ENCODE measurements at regions not wholly inside any gene's neighbourhood (a gene's known extent, or its start where the extent isn't known, plus 50 kb on each side); places are given as distances from the start of the nearest gene placed in this dataset.
A peak's percentile ranks its signal among the peaks of the same experiment; 100 is the strongest.

DNA sequence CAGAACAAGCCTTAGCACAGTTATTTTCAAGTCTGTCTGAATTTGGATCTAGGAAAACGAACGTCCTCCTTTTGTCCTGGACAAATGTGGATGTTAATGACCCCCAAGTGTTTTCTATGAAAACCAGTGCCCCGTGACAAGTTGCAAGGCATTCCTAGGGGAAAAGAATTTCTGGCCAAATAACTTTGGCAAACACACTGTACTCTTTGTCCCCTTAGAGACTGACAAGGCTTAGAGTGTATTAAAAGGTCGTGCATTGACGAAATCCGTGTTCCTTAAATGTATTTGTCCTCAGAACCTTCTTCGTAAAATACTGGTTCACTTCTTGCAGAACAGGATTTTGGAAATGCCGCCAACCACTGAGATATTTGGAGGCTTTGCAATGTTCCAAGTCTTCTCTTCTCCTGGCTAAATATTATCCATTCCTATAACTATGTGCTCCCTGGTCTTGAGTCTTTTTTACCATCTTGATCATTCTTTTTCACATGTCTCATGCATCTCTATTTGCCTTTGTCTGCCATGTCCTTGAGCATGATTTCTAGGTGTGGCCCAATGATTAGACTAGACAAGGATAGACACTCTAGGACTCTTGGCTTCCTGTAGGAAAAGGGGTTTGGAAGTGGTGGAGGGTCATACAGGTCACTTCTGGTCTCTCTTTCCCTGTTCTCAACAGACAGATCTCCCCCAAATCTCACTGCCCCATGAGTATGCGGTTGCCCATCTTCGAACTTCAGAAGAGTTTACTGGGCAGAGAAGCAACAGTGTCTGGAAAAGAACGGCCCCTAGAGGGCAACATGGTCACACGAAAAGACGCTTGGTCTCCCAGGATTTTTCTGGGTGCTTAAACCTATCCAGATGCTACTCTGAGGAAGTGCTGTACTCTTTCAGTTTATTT lies 117.5 kb downstream of the EDEM1 start:
- peak in 1 of 2 experiments; percentile 26 for DNase-seq

DNA sequence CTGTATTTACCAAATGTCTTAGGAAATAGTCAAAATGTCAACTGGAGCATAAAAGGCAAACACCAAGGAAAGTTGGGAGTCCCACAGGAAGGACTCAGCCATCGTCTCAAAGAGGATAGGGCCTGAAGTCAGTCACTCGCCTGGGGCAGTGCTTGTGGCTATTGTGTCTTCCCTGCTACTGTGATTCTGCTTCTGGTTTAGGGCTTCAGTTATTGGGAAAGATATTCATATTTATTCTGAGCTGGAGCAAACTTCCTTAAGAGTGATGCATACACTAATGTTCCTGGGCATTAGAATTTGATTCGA lies 118.1 kb downstream of the EDEM1 start:
- no peak for DNase-seq

DNA sequence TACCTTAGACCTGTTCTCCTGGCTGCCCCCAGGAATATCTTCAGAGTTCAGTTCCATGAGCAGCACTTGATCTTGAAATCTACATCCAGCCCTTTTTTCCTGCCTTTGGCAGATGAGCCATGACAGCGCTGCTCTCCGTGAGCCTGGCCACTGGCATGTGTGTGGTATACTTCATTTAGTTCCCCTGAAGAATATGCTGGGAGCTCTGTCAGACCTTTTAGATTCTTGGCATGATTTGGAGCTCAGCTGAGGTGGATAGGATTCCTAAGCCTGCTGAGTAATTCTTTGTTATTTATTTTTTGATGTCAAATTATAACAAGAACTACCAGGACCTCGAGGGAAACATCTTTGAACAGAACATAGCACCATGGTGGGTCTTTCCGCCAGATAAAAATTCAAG lies 121.7 kb downstream of the EDEM1 start:
- no peak for DNase-seq

DNA sequence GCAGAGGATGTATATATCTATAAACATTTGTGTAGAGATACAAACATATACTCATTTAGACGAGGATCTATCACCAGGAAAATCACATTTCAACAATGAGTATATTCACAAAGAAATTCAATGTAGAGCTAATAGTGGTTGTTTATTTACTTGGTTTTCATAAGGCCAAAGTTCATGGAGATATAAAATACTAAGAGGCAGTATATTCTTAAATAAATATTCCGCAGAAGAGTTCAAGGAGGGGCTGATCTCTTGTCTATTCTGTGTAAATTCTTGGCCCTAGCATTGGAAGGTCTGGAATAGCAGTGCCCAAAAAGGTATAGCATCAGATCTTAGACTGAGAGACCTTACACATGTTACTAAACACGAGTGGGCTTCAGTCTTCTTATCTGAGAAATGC lies 122.1 kb downstream of the EDEM1 start:
- no peak for DNase-seq

DNA sequence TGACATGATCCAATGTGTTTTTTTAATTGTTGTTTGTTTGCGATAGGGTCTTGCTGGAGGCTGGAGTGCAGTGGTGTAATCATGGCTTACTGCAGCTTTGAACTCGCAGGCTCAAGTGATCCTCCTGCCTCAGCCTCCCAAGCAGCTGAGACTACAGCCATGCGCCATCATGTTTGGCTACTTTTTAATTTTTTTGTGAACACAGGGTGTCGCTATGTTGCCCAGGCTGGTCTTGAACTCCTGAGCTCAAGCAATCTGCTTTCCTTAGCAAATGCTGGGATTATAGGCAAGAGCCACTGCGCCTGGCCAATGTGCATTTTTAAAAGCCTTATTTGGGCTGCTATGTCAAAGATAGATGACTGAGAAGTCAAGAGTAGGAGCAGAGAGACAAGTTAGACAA lies 123.0 kb downstream of the EDEM1 start:
- no peak for DNase-seq

DNA sequence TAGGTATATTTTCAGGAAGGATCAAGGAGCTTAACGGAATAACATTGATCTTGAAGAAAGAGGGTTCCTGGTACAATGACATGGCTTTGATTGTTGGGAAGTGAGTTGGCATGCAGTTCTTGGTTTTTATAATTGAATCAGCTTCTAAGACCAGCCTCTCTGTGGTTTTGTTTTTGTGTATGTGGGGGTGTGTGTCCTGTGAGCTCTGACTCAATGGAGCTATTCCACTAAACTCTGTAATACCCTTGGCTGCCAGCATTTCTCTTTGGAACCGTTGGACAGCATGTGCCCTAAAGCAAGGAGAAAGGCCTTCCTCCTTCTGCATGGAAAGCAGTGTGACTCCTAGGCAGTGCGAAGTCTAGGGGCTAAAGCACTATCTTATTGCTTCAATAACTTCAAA lies 124.8 kb downstream of the EDEM1 start:
- no peak for DNase-seq

DNA sequence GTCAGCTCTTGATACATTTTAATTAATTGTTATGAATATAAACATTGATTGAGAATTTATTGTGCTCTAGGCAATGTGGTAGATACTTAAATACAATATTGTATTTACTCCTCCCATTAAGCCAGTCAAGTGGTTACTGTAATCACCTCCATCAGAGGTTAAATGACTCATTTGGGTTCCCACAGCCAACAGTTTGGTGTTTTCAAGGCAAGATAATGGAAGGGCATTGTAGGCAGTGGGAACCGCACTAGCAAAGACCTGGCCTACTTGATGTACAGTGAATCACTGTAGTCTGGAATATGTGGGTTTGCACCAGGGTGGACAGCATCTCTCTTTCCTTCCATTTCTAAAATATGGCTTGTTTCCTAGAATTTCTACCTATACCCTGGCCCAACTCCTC lies 127.4 kb downstream of the EDEM1 start:
- no peak for DNase-seq

DNA sequence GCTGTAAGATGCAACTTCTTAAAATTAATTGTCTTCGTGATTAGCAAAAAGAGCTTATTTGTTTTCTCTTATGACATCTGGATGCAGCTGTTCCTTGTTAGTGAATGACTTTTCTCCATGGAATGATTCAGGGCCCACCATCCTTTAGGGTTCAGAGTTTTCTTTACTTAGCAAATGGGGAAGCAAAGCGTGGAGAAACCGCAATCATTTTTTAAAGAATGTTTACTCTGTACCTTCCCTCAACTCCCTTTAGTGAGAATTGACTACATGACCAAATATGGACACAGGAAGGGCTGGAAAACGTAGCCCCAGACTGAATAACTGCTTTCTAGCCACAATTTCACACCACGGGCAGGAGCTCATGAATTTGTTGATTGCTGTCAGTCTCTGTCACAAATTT lies 130.1 kb downstream of the EDEM1 start:
- no peak for DNase-seq

DNA sequence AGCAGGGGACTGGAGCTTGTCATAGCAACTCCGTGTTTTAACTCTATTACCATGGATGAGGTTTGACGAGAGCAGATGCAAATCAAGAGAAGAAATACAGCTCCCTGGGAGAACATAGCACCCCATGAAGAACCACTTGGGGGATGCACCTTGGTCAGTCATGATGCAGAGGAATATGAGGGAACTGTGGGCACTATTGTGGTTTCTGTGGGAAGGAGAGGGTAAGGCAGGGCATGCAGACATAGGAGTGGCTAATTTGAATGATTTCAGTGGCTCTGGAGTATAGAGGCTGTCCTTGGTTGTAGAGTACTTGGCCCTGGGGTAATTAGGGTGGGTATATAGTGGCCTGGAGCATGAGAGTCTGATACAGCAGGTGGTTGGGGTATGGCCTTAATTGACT lies 131.9 kb downstream of the EDEM1 start:
- no peak for DNase-seq

DNA sequence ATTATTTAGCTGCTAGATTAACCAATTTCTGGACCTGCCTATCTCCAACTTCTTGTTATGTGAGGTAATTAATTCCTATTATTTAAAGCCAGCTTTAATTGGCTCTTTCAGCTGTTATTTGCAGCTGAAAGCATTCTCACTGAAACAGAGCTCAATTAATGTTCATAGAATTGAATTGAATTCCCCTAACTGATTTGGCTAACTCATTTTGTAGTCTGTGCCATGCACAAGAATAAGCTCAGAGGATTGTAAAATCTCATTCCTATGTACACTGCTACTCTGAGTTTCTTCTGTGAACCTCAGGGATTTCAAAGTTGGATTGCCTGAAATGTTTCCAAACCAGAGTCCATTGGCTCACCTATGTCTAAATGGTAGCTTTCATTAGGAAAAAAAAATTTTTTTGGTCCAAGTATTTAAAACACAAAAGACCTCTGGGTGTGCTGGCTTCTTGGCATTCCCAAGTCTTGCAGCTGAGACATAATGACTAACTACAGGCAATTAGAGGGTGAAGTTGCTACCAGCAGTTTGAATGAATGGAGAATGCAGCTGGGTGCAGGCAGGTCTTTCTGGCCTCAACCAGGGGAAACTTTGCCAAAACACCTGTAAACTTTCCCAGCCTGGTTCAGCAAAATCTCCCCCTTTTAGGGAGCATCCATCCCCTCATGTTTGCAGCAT lies 134.3 kb downstream of the EDEM1 start:
- no peak for DNase-seq

DNA sequence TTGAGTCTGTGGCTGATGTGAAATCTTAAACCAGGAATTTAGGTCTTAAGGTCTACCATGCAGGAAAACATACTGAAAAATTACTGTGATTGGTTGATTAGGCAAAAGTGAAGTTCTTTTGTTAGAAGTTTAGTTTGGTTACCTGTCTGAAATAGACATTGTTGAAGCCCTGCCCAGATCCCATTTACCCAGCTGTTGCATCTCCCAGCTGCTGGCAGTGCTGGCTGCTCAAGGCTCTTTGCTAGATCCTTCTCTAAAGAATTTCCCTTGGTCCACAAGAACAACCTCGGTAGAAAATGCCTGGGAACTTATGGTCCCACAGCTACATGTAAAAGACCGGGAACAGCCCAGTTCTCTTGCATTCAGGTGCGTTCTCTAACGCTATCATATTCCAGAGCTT lies 137.3 kb downstream of the EDEM1 start:
- no peak for DNase-seq

DNA sequence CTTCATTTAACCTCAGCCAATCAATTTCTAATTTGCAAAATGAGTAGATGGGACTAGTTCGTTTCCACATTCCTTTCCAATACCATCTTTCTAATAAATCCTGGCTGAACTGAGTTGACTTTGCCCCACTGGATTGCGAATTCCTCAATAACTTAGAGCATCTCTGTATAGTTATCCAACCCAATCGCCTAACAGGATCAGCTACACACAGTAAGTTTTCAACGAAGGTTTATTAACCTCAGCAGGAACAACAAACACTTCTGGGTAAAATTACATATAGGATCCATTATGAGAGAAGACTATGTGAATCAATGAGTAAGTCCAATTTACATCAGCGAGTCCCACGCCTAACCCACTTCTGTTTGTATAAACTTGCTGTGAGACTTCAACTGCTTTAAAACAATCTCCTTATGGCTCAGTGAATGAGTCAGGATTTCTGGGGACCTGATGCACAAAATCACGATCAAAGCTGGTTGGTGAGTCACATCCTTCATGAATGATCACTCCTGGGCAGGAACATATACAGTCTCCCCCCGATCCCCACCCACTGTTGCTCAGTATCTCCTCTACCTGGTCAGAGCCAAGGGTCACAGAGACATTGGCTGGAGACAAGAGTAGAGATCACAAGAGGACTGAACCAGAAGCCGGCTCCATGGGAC lies 142.8 kb downstream of the EDEM1 start:
- DNase-seq, result no peak

DNA sequence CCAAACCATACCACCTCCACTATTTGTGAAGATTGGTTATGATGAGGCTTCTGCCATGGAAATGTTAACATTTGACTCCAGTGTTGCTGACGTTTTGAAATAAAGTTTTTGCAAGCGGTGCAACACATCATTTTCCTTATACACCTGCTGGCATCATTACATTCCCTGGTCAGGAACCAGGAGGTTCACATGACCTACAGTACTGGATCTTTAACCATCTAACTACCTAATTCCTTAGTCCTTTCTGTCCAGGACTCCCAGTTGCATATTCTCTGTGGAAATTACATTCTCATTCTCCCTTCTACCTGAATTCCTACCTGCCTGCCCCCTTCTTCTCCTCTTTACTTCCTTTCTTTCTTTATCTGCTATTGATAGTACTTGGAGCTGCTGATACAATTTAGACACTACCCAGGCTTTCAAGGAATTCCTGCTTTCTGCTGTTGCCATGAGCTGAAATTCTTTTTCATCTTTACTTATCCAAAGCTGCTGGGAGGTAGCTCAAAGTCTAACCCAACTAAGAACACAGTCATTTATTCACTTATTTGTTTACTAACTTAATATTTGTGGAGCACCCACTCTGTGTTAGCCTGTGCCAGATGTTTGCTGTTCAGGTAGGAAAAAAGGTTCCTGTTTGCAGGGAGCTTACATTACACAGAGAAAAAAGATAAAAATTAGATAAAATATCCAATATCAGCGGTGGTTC lies 144.2 kb downstream of the EDEM1 start:
- no peak for DNase-seq

DNA sequence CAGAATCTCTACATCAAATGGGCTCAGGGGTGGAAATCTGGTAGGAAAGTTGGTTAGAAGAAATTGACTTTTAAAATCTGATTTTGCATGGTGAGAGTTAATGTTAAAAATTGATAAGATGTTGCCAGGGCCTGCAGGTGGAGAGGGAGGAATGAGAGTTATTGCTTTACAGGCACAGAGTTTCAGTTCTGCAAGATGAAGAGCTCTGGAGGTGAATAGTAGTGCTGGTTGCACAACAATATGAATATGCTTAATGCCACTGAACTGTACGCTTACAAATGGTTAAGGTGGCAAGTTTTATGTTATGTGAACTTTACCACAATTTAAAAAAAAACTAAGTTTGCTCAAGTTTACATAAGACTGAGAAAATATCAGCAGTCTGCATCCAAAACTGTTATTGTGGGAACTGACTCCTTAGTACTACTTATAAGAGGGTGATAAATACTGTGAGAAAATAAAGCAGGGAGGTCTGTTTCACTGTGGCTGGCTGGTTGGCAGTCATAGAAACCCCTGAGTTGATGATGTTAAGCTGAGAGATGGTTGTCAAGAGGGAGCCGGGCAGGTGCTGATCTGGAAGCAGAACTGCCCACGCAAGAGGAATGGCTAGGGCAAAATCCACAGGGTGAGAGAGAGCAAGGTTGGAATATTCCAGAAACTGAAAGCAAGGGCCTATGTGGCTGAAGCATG lies 144.9 kb downstream of the EDEM1 start:
- DNase-seq, result no peak

DNA sequence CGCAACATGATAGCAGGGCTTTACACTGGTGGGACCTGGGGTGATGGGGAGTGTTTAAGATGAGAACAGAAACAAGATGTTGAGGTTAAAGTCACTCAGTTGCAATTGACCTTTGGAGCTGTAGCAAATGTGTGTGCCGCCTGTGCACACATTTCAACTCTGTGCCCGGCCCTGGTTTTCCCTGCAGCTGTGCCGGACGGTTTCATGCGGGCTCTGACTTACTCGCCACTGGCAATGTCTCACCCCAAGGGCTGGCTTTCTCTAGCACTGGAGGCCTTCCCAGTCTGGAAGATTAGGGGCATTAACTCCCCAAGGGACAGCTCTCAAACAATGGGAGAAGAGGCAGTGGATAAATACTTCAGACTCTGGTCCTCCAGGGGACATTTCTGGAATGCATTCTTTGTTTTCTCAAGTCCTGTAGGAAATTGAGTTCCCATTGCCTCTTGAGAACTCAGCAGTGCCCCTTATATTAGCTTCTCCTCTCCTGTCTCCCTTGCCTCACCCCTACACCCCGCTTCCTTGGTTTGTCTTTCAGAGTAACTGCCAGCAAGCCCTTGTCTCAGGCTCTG lies 152.5 kb downstream of the EDEM1 start:
- no peak for DNase-seq

DNA sequence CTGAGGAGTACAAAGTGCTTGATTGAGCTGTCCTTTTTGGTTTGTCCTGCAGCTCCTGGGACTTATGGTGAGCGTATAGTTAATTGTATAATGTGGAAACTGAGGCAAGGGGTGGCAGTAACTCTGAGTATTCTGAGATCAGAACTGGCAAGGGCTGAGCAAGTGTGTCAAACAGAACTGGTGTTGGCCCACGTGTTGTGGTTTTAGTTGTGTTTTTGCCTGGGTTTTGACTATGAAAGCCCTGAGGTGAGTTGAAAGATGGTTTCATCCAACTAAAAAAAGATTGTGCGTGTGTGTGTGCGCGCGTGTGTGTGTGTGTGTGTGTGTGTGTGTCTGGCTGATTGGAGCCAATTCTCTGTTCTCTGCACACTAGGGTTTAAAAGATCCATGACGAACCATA lies 154.1 kb downstream of the EDEM1 start:
- DNase-seq, result no peak

DNA sequence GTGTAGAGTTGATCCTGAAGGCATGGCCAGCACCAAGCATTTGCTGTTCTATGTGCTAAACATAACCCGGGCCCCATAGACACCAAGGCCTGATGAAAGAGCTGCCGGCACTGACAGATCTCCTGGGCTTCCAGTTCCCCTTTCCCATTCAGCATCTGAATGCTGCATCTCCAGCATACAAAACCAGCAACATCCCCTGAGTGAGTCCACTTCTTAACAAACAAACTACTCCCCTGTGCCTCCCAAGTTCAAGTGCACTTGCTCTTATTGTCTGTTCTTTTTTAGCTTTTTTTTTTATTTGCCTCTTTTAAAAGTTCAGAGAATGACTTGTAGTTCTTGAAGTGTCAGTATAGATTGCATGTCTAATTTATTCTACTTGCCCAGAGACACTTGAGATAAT lies 156.0 kb downstream of the EDEM1 start:
- DNase-seq, result no peak

DNA sequence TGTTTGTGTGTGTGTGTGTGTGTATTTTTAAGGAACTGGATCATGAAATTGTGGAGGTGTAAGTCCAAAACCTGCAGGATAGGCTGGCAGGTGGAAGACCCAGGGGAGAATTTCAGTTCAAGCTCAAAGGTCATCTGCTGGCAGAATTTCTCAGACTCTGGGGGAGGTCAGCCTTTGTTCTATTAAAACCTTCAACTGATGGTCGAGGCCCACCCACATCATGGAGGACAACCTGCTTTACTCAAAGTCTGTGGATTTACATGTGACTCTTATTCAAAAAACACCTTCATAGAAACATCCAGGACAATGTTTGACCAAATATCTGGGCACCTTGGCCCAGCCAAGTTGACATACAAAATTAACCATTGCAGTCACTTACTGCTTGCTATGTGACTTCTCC lies 157.2 kb downstream of the EDEM1 start:
- no peak for DNase-seq

DNA sequence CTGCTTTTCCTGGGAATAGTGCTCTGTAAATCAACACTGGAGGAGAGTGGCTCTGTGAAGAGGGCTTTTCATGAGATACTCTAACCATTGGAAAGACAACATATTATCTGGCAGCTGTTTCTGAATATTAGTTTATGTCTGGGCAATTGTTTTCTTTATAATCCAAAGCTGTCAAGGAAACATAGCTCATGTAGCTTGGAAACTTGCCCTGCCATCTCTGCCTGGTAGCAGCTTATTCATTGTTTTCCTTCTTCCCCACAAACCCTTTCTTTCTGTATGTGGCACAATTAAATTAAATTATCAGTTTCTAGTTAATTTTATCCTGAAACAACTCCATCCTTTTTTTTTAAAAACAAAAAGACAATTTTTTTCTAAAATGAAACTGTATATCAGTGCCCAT lies 160.0 kb downstream of the EDEM1 start:
- no peak for DNase-seq

DNA sequence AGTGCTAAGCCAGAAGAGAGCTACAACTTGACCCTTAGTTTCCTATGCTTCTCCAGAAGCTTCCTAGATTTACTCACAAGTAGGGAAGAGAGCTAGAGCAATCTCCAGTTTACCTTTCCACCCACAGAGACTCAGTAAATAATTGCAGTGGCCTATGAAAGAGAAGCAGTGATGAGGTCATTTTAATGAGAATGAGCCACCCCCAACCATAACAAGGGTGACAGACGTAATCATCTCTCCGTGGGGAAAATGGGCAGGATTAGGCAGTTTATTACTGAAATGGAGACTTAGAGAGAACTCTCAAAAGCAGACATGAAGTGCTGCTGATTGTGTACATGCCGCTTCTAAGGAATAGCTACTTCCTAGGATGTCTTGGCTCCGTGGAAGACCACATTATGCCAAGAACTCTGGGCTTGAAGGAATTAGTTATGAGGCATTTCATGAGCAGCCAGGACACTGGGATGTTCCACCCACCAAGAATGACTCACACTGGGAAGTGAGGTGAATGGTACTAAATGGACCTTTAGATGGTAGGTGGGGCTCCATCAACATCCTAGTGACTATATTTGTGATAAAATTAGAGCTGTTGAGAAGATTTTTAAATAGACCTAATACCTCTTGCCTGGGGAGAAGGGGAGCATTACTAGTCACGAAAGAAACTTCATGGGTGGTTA lies 160.9 kb downstream of the EDEM1 start:
- no peak for DNase-seq

DNA sequence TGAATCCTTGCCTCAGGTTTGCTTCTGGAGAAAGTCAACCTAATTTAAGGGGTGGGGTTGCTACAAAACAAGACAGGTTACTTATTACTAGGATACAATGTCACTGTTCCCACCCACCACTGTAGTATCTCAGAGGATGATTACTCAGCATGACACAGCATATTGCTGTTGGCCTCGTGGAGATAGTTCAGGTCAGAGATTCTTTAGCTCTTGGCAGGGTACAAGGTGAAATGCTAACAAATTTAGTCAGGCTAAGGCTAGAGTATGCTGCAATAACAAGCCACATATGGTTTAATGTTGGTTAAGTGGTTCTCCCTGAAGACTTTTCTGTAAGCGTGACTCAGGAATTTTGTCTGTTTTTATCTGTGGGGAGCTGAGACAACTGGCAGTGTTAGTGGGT lies 161.8 kb downstream of the EDEM1 start:
- DNase-seq, result no peak

DNA sequence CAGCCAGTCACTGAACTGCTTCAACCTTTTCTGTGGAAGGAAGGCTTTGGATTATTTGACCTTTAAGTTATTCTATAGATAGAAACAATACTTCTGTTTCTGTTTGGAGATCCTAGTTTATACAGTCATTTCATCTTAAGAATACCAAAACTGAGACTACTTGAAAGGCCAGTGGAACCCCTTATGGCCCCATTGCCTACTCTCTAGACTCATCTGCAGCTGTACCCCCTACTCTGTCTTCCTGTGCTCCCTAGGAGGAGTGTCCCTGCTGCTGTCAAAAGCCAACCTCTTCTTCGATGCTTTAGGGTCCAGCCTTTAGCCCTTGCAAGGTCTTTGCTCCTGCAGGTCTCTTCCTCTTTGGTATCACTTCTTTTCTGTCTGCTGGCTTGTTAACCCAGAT lies 169.6 kb downstream of the EDEM1 start:
- no peak for DNase-seq
